Chondrocyte (in vitro differentiated cells): ENCODE measurements at regions not wholly inside any gene's neighbourhood (a gene's known extent, or its start where the extent isn't known, plus 50 kb on each side); places are given as distances from the start of the nearest gene placed in this dataset. TPM values are rescaled to one million over a fixed set of nuclear protein-coding genes. Genes with fewer than 3 reads are reported as not detected.
"Not testable (repeated sequence)": the region's sequence is repeated elsewhere in the genome, so short reads cannot be mapped to it uniquely, and the experiment has no call there.

Experiments
- DNase-seq: peaks from one replicate; pipeline ENCODE4 v3.0.0; 2021; ENCODE audit warnings: mixed read lengths, low spot score
- H3K27ac Mint-ChIP-seq: one replicate; pipeline ENCODE4 v1.8.0; 2021; ENCODE audit warnings: mild to moderate bottlenecking, moderate library complexity, mixed read lengths; ENCODE audit not compliant: unreplicated experiment
- H3K27me3 Mint-ChIP-seq: 2 replicates; pipeline ENCODE4 v1.8.0; 2021; ENCODE audit warnings: low read depth, mixed read lengths
- H3K36me3 Mint-ChIP-seq: 2 replicates; pipeline ENCODE4 v1.8.0; 2021; ENCODE audit warnings: low read depth, mixed read lengths
- H3K4me1 Mint-ChIP-seq: 2 replicates; pipeline ENCODE4 v1.8.0; 2021; ENCODE audit warnings: low read depth, mild to moderate bottlenecking, mixed read lengths
- H3K4me3 Mint-ChIP-seq: one replicate; pipeline ENCODE4 v1.8.0; 2021; ENCODE audit warnings: mild to moderate bottlenecking, moderate library complexity, mixed read lengths; ENCODE audit not compliant: unreplicated experiment
- H3K9me3 Mint-ChIP-seq: 2 replicates; pipeline ENCODE4 v1.8.0; 2021; ENCODE audit warnings: low read depth, mixed read lengths
- CTCF ChIP-seq: fragments of 200-600 bp; sonication (generic); IDR thresholded peaks from 2 replicates; pipeline ENCODE4 v1.5.0; 2021; ENCODE audit warnings: antibody characterized with exemption, mild to moderate bottlenecking, moderate library complexity
- microRNA-seq: library from miRNA; unstranded; fragments of <30 nt; microRNA quantifications from one replicate; pipeline ENCODE4 v1.2.0, GENCODE V29; 2020; ENCODE audit warnings: borderline number of aligned reads

GRCh38 chr4:9716093-9716492 lies 65.3 kb upstream of the DRD5 start:
- Mint-ChIP-seq H3K4me3 (no peak overlapping the region), H3K27ac (no peak overlapping the region), H3K9me3 (no peaks in the 10 kb centered on the region), H3K36me3 (no peaks in the 10 kb centered on the region), H3K27me3 (peaks cover 6% of the 10 kb centered on the region), H3K4me1 (no peaks in the 10 kb centered on the region)
- TF ChIP-seq CTCF, result no peak
- no peak for DNase-seq

GRCh38 chr4:9718246-9718939 lies 63.0 kb upstream of the DRD5 start:
- DNase-seq, H3K4me1 Mint-ChIP-seq, H3K36me3 Mint-ChIP-seq, H3K9me3 Mint-ChIP-seq, H3K27me3 Mint-ChIP-seq, H3K4me3 Mint-ChIP-seq, H3K27ac Mint-ChIP-seq: not testable (repeated sequence)

GRCh38 chr4:9722131-9722530 lies 59.3 kb upstream of the DRD5 start:
- not testable (repeated sequence) for H3K27me3 Mint-ChIP-seq, H3K27ac Mint-ChIP-seq, H3K4me1 Mint-ChIP-seq, DNase-seq, H3K4me3 Mint-ChIP-seq, H3K9me3 Mint-ChIP-seq, H3K36me3 Mint-ChIP-seq

Small RNAs in the stretch of these regions (microRNA-seq; reads per million reads assigned to microRNA genes)
- gene MIR548I2, result not detected
